ENCODE measurements at regions not wholly inside any gene's neighbourhood (a gene's known extent, or its start where the extent isn't known, plus 50 kb on each side); places are given as distances from the start of the nearest gene placed in this dataset.

DNA sequence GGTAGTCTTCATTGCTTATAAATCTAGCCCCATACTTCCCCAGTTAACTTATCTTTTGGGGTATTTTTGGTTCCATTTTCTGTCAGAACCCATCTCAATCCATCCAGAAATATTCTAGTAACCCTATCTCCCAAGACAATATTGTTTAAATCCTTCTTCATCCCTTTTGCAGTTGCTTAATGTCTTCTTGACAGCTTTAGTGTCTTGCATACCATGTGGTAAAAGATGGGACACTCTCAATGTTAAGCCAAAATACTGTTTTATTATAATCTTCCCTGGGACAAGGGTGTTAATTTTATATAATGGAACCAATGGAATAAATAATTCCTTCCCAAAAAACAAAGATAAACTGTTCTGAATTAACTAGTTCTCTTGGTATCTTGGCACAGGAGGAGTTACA lies 450.2 kb downstream of the CCER1 start:
- TF ChIP-seq POLR2AphosphoS5 (IDR thresholded peaks at IDR 0.05; ENCODE audit: insufficient read depth in 1 of 2, low read depth in 1 of 2), result no peak
- TF ChIP-seq, protein P1, sequence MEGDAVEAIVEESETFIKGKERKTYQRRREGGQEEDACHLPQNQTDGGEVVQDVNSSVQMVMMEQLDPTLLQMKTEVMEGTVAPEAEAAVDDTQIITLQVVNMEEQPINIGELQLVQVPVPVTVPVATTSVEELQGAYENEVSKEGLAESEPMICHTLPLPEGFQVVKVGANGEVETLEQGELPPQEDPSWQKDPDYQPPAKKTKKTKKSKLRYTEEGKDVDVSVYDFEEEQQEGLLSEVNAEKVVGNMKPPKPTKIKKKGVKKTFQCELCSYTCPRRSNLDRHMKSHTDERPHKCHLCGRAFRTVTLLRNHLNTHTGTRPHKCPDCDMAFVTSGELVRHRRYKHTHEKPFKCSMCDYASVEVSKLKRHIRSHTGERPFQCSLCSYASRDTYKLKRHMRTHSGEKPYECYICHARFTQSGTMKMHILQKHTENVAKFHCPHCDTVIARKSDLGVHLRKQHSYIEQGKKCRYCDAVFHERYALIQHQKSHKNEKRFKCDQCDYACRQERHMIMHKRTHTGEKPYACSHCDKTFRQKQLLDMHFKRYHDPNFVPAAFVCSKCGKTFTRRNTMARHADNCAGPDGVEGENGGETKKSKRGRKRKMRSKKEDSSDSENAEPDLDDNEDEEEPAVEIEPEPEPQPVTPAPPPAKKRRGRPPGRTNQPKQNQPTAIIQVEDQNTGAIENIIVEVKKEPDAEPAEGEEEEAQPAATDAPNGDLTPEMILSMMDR (IDR thresholded peaks at IDR 0.05), result no peak
- TF ChIP-seq POLR2A (IDR thresholded peaks at IDR 0.05), result no peak

All from vagina (tissue), 2 donors.